H1 (cell line): ENCODE measurements at regions not wholly inside any gene's neighbourhood (a gene's known extent, or its start where the extent isn't known, plus 50 kb on each side); places are given as distances from the start of the nearest gene placed in this dataset.

ENCODE experiments used
- CTCF ChIA-PET: fragments of 300-600 bp; sonication (Branson Sonifier 250); formaldehyde crosslinking; loops from one replicate; lab custom pipeline; 2021; ENCODE audit not compliant: partially characterized antibody; lab: Charles Lee
- POLR2A ChIA-PET: fragments of 300-600 bp; sonication (Branson Sonifier 250); formaldehyde crosslinking; loops from one replicate; lab custom pipeline; 2021; ENCODE audit warnings: inconsistent platforms; ENCODE audit not compliant: partially characterized antibody; lab: Charles Lee
- DNase-seq, 2 experiments: peaks; one replicate each; pipeline versions ENCODE4 v3.0.0 to v3.0.0-alpha.2; 2010 to 2022; ENCODE audit warnings: low spot score in 2 of 2, low read depth in 1 of 2, mixed read lengths in 1 of 2
- FAIRE-seq: peaks from 2 replicates; lab custom pipeline; 2011; peaks lifted over from hg19 to GRCh38; lab: Jason Lieb, UNC
- H2AFZ ChIP-seq: 2 replicates; pipeline ENCODE4 v1.8.1; 2012; ENCODE audit warnings: low read length, inconsistent platforms
- H2AK5ac ChIP-seq: 2 replicates; pipeline ENCODE4 v1.6.1; 2013; ENCODE audit warnings: low read depth, low read length
- H2BK120ac ChIP-seq: replicated peaks from 2 replicates; pipeline ENCODE3; 2013; ENCODE audit warnings: low read depth, low read length, inconsistent platforms
- H2BK12ac ChIP-seq: 2 replicates; pipeline ENCODE4 v1.6.1; 2013; ENCODE audit warnings: low read depth, low read length
- H2BK15ac ChIP-seq: 2 replicates; pipeline ENCODE4 v1.6.1; 2013; ENCODE audit warnings: low read length
- H2BK20ac ChIP-seq: 2 replicates; pipeline ENCODE4 v1.6.1; 2013; ENCODE audit warnings: low read length
- H2BK5ac ChIP-seq: 2 replicates; pipeline ENCODE4 v1.6.1; 2013; ENCODE audit warnings: low read depth, low read length
- H3K14ac ChIP-seq: 2 replicates; pipeline ENCODE4 v1.6.1; 2013; ENCODE audit warnings: inconsistent platforms; ENCODE audit not compliant: insufficient read length
- H3K18ac ChIP-seq: 2 replicates; pipeline ENCODE4 v1.6.1; 2013; ENCODE audit warnings: low read length; ENCODE audit errors: extremely low read depth
- H3K23ac ChIP-seq: 2 replicates; pipeline ENCODE4 v1.6.1; 2013; ENCODE audit warnings: inconsistent platforms; ENCODE audit not compliant: insufficient read length
- H3K23me2 ChIP-seq: 2 replicates; pipeline ENCODE4 v1.6.1; 2013; ENCODE audit warnings: low read depth, low read length
- H3K27ac ChIP-seq: 2 replicates; pipeline ENCODE4 v1.6.1; 2011; ENCODE audit warnings: low read depth, low read length, inconsistent platforms
- H3K27me3 ChIP-seq, 4 experiments: replicated peaks in 1 of 4; 1 replicate in 1 of 4; 2 replicates in 3 of 4; pipeline versions ENCODE4 v1.6.1 to v1.8.1; 2011 to 2013; ENCODE audit warnings: low read length in 3 of 4, mild to moderate bottlenecking in 3 of 4, inconsistent platforms in 2 of 4, mixed read lengths in 2 of 4, moderate library complexity in 1 of 4; ENCODE audit not compliant: control insufficient read depth in 3 of 4, insufficient read depth in 3 of 4; ENCODE audit errors: extremely low read depth in 1 of 4
- H3K36me3 ChIP-seq, 4 experiments: 2 replicates each; pipeline versions ENCODE4 v1.6.1 to v1.8.1; 2011 to 2013; ENCODE audit warnings: mild to moderate bottlenecking in 4 of 4, low read length in 3 of 4, moderate library complexity in 2 of 4, control low read depth in 1 of 4, inconsistent platforms in 1 of 4; ENCODE audit not compliant: insufficient read depth in 4 of 4, control insufficient read depth in 2 of 4
- H3K4ac ChIP-seq: replicated peaks from 2 replicates; pipeline ENCODE3; 2013; ENCODE audit warnings: low read length, low read depth, mixed read lengths, inconsistent platforms; ENCODE audit not compliant: insufficient read length
- H3K4me1 ChIP-seq, 4 experiments: replicated peaks in 1 of 4; 1 replicate in 1 of 4; 2 replicates in 3 of 4; pipeline versions ENCODE4 v1.6.1 to v1.8.1; 2011 to 2013; ENCODE audit warnings: low read length in 3 of 4, inconsistent platforms in 2 of 4, mixed read lengths in 1 of 4; ENCODE audit not compliant: insufficient read depth in 4 of 4, control insufficient read depth in 3 of 4
- H3K4me2 ChIP-seq, 2 experiments: 2 replicates each; pipeline versions ENCODE4 v1.6.1 to v1.8.1; 2011 to 2013; ENCODE audit warnings: low read depth in 2 of 2, low read length in 2 of 2, control low read depth in 1 of 2, inconsistent platforms in 1 of 2, mild to moderate bottlenecking in 1 of 2; ENCODE audit not compliant: insufficient read depth in 1 of 2
- H3K4me3 ChIP-seq, 4 experiments: fragments of 200-600, 300-600 bp in 1 of 4; sonication (generic), shearing (Covaris generic), sonication (Bioruptor Twin) in 1 of 4; 2 replicates each; pipeline versions ENCODE4 v1.5.1 to v1.8.1; 2011 to 2016; ENCODE audit warnings: low read length in 4 of 4, low read depth in 3 of 4, control low read depth in 2 of 4, inconsistent platforms in 2 of 4, mild to moderate bottlenecking in 2 of 4, mixed read lengths in 1 of 4, moderate library complexity in 1 of 4; ENCODE audit not compliant: insufficient read depth in 2 of 4; ENCODE audit errors: extremely low read depth in 1 of 4
- H3K56ac ChIP-seq: replicated peaks from 2 replicates; pipeline ENCODE3; 2013; ENCODE audit warnings: low read depth, mild to moderate bottlenecking, mixed read lengths, low read length, inconsistent platforms; ENCODE audit not compliant: insufficient read length
- H3K79me1 ChIP-seq: 2 replicates; pipeline ENCODE4 v1.6.1; 2013; ENCODE audit warnings: low read depth, low read length, control low read depth
- H3K79me2 ChIP-seq, 2 experiments: 2 replicates each; pipeline versions ENCODE4 v1.6.1 to v1.8.1; 2012 to 2013; ENCODE audit warnings: low read length in 2 of 2, mild to moderate bottlenecking in 2 of 2, inconsistent platforms in 1 of 2; ENCODE audit not compliant: insufficient read depth in 2 of 2, control insufficient read depth in 1 of 2
- H3K9ac ChIP-seq, 4 experiments: replicated peaks in 1 of 4; 1 replicate in 1 of 4; 2 replicates in 3 of 4; pipeline versions ENCODE4 v1.6.1 to v1.8.1; 2011 to 2013; ENCODE audit warnings: low read depth in 3 of 4, low read length in 3 of 4, control low read depth in 2 of 4, mild to moderate bottlenecking in 2 of 4, moderate library complexity in 2 of 4, inconsistent platforms in 1 of 4; ENCODE audit errors: extremely low read depth in 1 of 4
- H3K9me3 ChIP-seq, 2 experiments: 2 replicates each; pipeline versions ENCODE4 v1.6.1 to v1.8.1; 2012 to 2013; ENCODE audit warnings: mild to moderate bottlenecking in 2 of 2, moderate library complexity in 2 of 2, control low read depth in 1 of 2, inconsistent platforms in 1 of 2, low read depth in 1 of 2, low read length in 1 of 2, mixed read lengths in 1 of 2; ENCODE audit not compliant: insufficient read depth in 2 of 2
- H4K20me1 ChIP-seq, 2 experiments: replicated peaks in 1 of 2; 2 replicates each; pipeline versions ENCODE3 to v1.8.1; 2011 to 2013; ENCODE audit warnings: inconsistent platforms in 2 of 2, low read length in 2 of 2, mild to moderate bottlenecking in 1 of 2; ENCODE audit not compliant: insufficient read depth in 2 of 2, control insufficient read depth in 1 of 2
- H4K5ac ChIP-seq: 2 replicates; pipeline ENCODE4 v1.6.1; 2013; ENCODE audit warnings: low read length, low read depth, mixed read lengths, inconsistent platforms; ENCODE audit not compliant: insufficient read length
- H4K8ac ChIP-seq: 2 replicates; pipeline ENCODE4 v1.8.0; 2013; ENCODE audit warnings: mild to moderate bottlenecking, moderate library complexity, low read length, inconsistent platforms; ENCODE audit not compliant: insufficient read depth; ENCODE audit errors: extremely low read depth
- H4K91ac ChIP-seq: replicated peaks from 2 replicates; pipeline ENCODE3; 2013; ENCODE audit warnings: low read length, mixed read lengths, inconsistent platforms; ENCODE audit not compliant: insufficient read length
- ASH2L ChIP-seq: fragments of 200-600, 300-600 bp; sonication (generic); IDR thresholded peaks from one replicate; pipeline ENCODE4 v1.7.1; 2017; ENCODE audit warnings: low read length
- BACH1 ChIP-seq: IDR thresholded peaks from 2 replicates; pipeline ENCODE4 v1.6.1; 2012; ENCODE audit warnings: low read length, improper control_type of control experiment
- CBX5 ChIP-seq: fragments of 300-800, 300-1000 bp; sonication (generic); IDR thresholded peaks from 2 replicates; pipeline ENCODE4 v1.7.1; 2016; ENCODE audit warnings: antibody characterized with exemption, low read length, low read depth
- CHD1 ChIP-seq: IDR thresholded peaks from 2 replicates; pipeline ENCODE4 v1.6.1; 2012; ENCODE audit warnings: low read depth, low read length, improper control_type of control experiment
- CTBP2 ChIP-seq: IDR thresholded peaks from 2 replicates; pipeline ENCODE4 v1.7.0; 2011; ENCODE audit warnings: borderline replicate concordance, mild to moderate bottlenecking, moderate library complexity, mixed read lengths, low read length; ENCODE audit not compliant: insufficient read depth, insufficient read length
- JUN ChIP-seq: IDR thresholded peaks from 2 replicates; pipeline ENCODE4 v1.6.1; 2011; ENCODE audit warnings: low read depth, mild to moderate bottlenecking, improper control_type of control experiment, low read length
- KDM4A ChIP-seq: IDR thresholded peaks from one replicate; pipeline ENCODE4 v1.7.1; 2012; ENCODE audit warnings: low read depth, mild to moderate bottlenecking, moderate library complexity, low read length, inconsistent platforms; ENCODE audit not compliant: severe bottlenecking
- NRF1 ChIP-seq: IDR thresholded peaks from 2 replicates; pipeline ENCODE4 v1.6.1; 2011; ENCODE audit warnings: mild to moderate bottlenecking, low read depth, low read length, improper control_type of control experiment
- SUZ12 ChIP-seq: fragments of 200-600 bp; sonication (generic); IDR thresholded peaks from 2 replicates; pipeline ENCODE4 v1.6.1; 2012; ENCODE audit warnings: mild to moderate bottlenecking, inconsistent platforms, low read length, moderate library complexity, mixed read lengths
- TAF1 ChIP-seq: IDR thresholded peaks from 2 replicates; pipeline ENCODE4 v1.6.1; 2011; ENCODE audit warnings: mild to moderate bottlenecking, low read depth, low read length
- WGBS, 2 experiments: shearing (Covaris generic) in 1 of 2; methylation state at CpG; one replicate each; pipeline versions ENCODE4 v1.1.6 to v1.1.7; 2013 to 2015; ENCODE audit warnings: low lambda C conversion rate in 2 of 2, mixed read lengths in 2 of 2, inconsistent platforms in 1 of 2, low coverage in 1 of 2, missing lambda C conversion rate in 1 of 2; ENCODE audit not compliant: insufficient replicate concordance in 2 of 2, insufficient coverage in 1 of 2, insufficient read length in 1 of 2; ENCODE audit errors: extremely low coverage in 1 of 2, missing lambda C conversion rate in 1 of 2; 5-methylcytosine and 5-hydroxymethylcytosine counted together

DNA sequence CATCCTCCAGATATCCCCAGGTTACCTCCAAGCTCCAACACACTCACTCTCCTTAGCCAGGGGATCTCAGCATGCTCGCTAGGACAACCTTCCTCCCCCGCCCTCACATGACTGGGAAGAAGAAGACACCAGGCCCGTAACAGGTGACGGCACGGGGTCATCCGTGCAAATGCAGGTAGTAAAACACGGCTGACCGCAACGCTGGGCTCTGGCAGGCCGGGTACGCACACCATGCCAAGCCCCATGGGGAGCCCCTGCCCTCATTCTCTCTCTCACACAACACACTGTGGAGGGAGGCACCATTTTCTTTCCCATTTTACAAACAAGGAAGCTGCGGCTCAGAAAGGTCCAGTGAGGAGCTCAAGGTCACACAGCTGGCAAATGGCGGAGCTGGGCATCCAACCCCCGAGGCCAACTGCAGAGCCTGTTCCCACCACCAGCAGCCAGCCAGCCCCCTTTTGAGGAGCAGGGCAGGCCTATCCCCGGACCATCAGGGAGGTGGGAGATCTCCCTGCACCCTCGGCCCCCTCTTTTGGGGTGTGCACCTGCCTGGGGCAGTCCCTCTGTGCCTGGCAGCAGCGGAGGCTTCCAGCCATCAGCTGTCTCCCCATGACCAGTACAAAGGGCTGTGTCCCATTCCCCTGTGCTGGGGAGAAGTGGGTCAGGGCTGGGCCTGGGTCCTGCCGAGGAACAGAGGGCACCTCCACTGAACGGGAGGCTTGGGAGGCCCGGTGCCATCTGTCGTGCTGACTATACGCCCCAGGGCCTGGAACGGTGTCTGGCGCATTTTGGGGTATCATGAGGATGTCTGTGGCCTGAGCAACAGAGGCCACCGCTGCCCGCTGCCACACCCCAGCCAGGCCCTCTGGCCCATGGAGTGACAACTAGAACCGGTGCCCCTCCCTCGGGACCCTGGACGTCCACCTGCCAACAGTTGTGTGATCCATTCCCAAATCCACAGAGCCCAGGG lies 280.9 kb downstream of the CTTN start:
- H3K23ac ChIP-seq: no peak overlapping the region
- peaks cover 0 to 2% of the 10 kb centered on the region in 2 experiments for H4K20me1 ChIP-seq
- H3K4ac ChIP-seq: no peak overlapping the region
- H2AFZ ChIP-seq: no peak overlapping the region
- no peak for DNase-seq
- peaks cover 0 to 9% (median 3%) of the 10 kb centered on the region in 4 experiments; a peak in 1 of 7 replicates for H3K4me1 ChIP-seq
- no peak overlapping the region for H3K4me2 ChIP-seq
- H3K4me3 ChIP-seq: no peak overlapping the region
- no peak overlapping the region for H3K14ac ChIP-seq
- no peak overlapping the region for H2AK5ac ChIP-seq
- 96% methylated on average over 28 of the region's 29 CpGs; no CpG with 5 or more reads in 1 of the 2 experiments for WGBS, 2 experiments
- H2BK15ac ChIP-seq: no peak overlapping the region
- H3K23me2 ChIP-seq: no peaks in the 10 kb centered on the region
- no peak overlapping the region for H4K5ac ChIP-seq
- H3K27ac ChIP-seq: no peak overlapping the region
- no peak overlapping the region for H2BK5ac ChIP-seq
- no peak overlapping the region for H3K9ac ChIP-seq
- POLR2A ChIA-PET: no interaction called here
- no peaks in the 10 kb centered on the region for H3K79me1 ChIP-seq
- H3K9me3 ChIP-seq: no peaks in the 10 kb centered on the region
- FAIRE-seq: no peak
- H4K91ac ChIP-seq: no peak overlapping the region
- no peak overlapping the region for H2BK12ac ChIP-seq
- H2BK120ac ChIP-seq: no peak overlapping the region
- H3K18ac ChIP-seq: no peak overlapping the region
- H4K8ac ChIP-seq: no peak overlapping the region; the same call in 1 of the 2 replicates
- H3K56ac ChIP-seq: no peak overlapping the region
- no peaks in the 10 kb centered on the region for H3K36me3 ChIP-seq
- CTCF ChIA-PET: no interaction called here
- TF ChIP-seq CTBP2 (no peak), CBX5 (no peak), ASH2L (no peak), SUZ12 (no peak), KDM4A (no peak), CHD1 (no peak), JUN (no peak), BACH1 (no peak), NRF1 (no peak), TAF1 (no peak)
- no peaks in the 10 kb centered on the region for H3K27me3 ChIP-seq
- no peak overlapping the region for H2BK20ac ChIP-seq
- no peaks in the 10 kb centered on the region for H3K79me2 ChIP-seq
